DOHH2 (cell line): ENCODE measurements at regions not wholly inside any gene's neighbourhood (a gene's known extent, or its start where the extent isn't known, plus 50 kb on each side); places are given as distances from the start of the nearest gene placed in this dataset.

Experiments used
- EZH2phosphoT487 ChIP-seq: fragments of 200-600 bp; sonication (generic); IDR thresholded peaks from 2 replicates; pipeline ENCODE4 v1.6.1; 2017; ENCODE audit warnings: borderline replicate concordance, mild to moderate bottlenecking, antibody characterized with exemption, low read length, moderate library complexity, mixed read lengths
- TF ChIP-seq, protein P1 (sequence below): fragments of 200-600 bp; sonication (generic); IDR thresholded peaks from one replicate; pipeline ENCODE4 v1.5.1; 2014; ENCODE audit warnings: antibody characterized with exemption, mild to moderate bottlenecking, low read depth, low read length; ENCODE audit not compliant: poor library complexity, severe bottlenecking

DNA sequence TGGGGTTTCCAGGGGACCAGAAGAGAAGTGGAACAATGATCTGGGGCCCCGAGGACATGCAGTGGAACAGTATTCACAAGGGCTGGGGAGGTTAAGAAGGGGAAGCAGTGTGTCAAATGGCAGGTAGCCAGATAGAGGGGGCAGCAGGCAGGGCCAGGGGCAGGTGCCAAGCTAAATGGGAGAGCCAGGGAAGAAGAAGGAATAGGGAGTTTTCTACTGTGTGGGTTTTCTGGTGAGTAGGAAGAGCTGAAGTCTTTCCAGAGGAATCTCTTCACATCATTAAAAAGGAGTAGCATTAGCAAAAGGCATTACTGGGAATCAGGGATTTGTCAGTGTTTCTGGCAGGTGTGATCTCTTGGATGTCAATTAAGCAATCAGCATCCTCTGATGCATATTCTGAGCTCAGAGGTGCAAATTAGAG is 55.8 kb downstream of the IRAG1 start:
- TF ChIP-seq, protein P1, sequence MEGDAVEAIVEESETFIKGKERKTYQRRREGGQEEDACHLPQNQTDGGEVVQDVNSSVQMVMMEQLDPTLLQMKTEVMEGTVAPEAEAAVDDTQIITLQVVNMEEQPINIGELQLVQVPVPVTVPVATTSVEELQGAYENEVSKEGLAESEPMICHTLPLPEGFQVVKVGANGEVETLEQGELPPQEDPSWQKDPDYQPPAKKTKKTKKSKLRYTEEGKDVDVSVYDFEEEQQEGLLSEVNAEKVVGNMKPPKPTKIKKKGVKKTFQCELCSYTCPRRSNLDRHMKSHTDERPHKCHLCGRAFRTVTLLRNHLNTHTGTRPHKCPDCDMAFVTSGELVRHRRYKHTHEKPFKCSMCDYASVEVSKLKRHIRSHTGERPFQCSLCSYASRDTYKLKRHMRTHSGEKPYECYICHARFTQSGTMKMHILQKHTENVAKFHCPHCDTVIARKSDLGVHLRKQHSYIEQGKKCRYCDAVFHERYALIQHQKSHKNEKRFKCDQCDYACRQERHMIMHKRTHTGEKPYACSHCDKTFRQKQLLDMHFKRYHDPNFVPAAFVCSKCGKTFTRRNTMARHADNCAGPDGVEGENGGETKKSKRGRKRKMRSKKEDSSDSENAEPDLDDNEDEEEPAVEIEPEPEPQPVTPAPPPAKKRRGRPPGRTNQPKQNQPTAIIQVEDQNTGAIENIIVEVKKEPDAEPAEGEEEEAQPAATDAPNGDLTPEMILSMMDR = no peak
- no peak for TF ChIP-seq EZH2phosphoT487
